Trophoblast cell (in vitro differentiated cells and primary cell): ENCODE measurements at regions not wholly inside any gene's neighbourhood (a gene's known extent, or its start where the extent isn't known, plus 50 kb on each side); places are given as distances from the start of the nearest gene placed in this dataset.

ENCODE experiments used
- DNase-seq, 2 donors: peaks; one replicate each; pipeline ENCODE4 v3.0.0-alpha.2; 2016
- H2AFZ ChIP-seq: 2 replicates; pipeline ENCODE4 v1.6.1; 2013; ENCODE audit warnings: low read length, moderate library complexity, mild to moderate bottlenecking; ENCODE audit not compliant: insufficient read depth, poor library complexity
- H2AK5ac ChIP-seq: 2 replicates; pipeline ENCODE4 v1.6.1; 2013; ENCODE audit warnings: mild to moderate bottlenecking, low read length
- H2BK120ac ChIP-seq: 2 replicates; pipeline ENCODE4 v1.6.1; 2013; ENCODE audit warnings: low read length, mild to moderate bottlenecking, moderate library complexity; ENCODE audit not compliant: insufficient read depth, poor library complexity
- H2BK12ac ChIP-seq: 2 replicates; pipeline ENCODE4 v1.6.1; 2013; ENCODE audit warnings: mild to moderate bottlenecking, low read length, moderate library complexity
- H2BK5ac ChIP-seq: 2 replicates; pipeline ENCODE4 v1.6.1; 2013; ENCODE audit warnings: low read length, low read depth, moderate library complexity, mild to moderate bottlenecking; ENCODE audit not compliant: poor library complexity
- H3K14ac ChIP-seq: 2 replicates; pipeline ENCODE4 v1.6.1; 2013; ENCODE audit warnings: mild to moderate bottlenecking, low read length
- H3K18ac ChIP-seq: 2 replicates; pipeline ENCODE4 v1.6.1; 2013; ENCODE audit warnings: mild to moderate bottlenecking, low read length
- H3K23ac ChIP-seq: 2 replicates; pipeline ENCODE4 v1.6.1; 2013; ENCODE audit warnings: low read length
- H3K27ac ChIP-seq: 2 replicates; pipeline ENCODE4 v1.5.1; 2013; ENCODE audit warnings: low read depth, mild to moderate bottlenecking, inconsistent platforms, low read length, moderate library complexity
- H3K27me3 ChIP-seq: 2 replicates; pipeline ENCODE4 v1.6.1; 2013; ENCODE audit warnings: inconsistent platforms, mild to moderate bottlenecking, low read length, moderate library complexity; ENCODE audit not compliant: insufficient read depth
- H3K36me3 ChIP-seq, 2 experiments: 1 replicate in 1 of 2; 2 replicates in 1 of 2; pipeline ENCODE4 v1.6.1; 2013; ENCODE audit warnings: low read length in 2 of 2, mild to moderate bottlenecking in 2 of 2, moderate library complexity in 1 of 2; ENCODE audit not compliant: insufficient read depth in 2 of 2, control insufficient read depth in 1 of 2
- H3K4ac ChIP-seq: 2 replicates; pipeline ENCODE4 v1.6.1; 2013; ENCODE audit warnings: low read depth, mild to moderate bottlenecking, low read length, moderate library complexity
- H3K4me1 ChIP-seq, 2 experiments: 1 replicate in 1 of 2; 2 replicates in 1 of 2; pipeline ENCODE4 v1.6.1; 2013; ENCODE audit warnings: low read length in 2 of 2, mild to moderate bottlenecking in 2 of 2, moderate library complexity in 1 of 2; ENCODE audit not compliant: insufficient read depth in 2 of 2, control insufficient read depth in 1 of 2
- H3K4me2 ChIP-seq: 2 replicates; pipeline ENCODE4 v1.6.1; 2013; ENCODE audit warnings: inconsistent platforms, mild to moderate bottlenecking, low read length, moderate library complexity
- H3K4me3 ChIP-seq: 2 replicates; pipeline ENCODE4 v1.5.1; 2013; ENCODE audit warnings: mild to moderate bottlenecking, low read depth, low read length, inconsistent platforms
- H3K79me1 ChIP-seq: one replicate; pipeline ENCODE4 v1.6.1; 2013; ENCODE audit warnings: low read length
- H3K79me2 ChIP-seq: 2 replicates; pipeline ENCODE4 v1.6.1; 2013; ENCODE audit warnings: low read length, mild to moderate bottlenecking; ENCODE audit not compliant: control insufficient read depth, insufficient read depth, poor library complexity
- H3K9ac ChIP-seq: 2 replicates; pipeline ENCODE4 v1.6.1; 2013; ENCODE audit warnings: mild to moderate bottlenecking, low read length
- H3K9me3 ChIP-seq: 2 replicates; pipeline ENCODE4 v1.6.1; 2013; ENCODE audit warnings: low read depth, mild to moderate bottlenecking, control low read depth, inconsistent platforms, low read length; ENCODE audit not compliant: insufficient read depth
- H4K12ac ChIP-seq: 2 replicates; pipeline ENCODE4 v1.6.1; 2013; ENCODE audit warnings: low read depth, mild to moderate bottlenecking, low read length, moderate library complexity
- H4K8ac ChIP-seq: 2 replicates; pipeline ENCODE4 v1.6.1; 2013; ENCODE audit warnings: low read depth, mild to moderate bottlenecking, low read length, moderate library complexity
- H4K91ac ChIP-seq: one replicate; pipeline ENCODE4 v1.6.1; 2013; ENCODE audit warnings: low read depth, mild to moderate bottlenecking, low read length, moderate library complexity
- WGBS: extraction: QIAGEN DNeasy Blood & Tissue Kit; methylation state at CpG from one replicate; pipeline ENCODE4 v1.1.7; 2013; ENCODE audit warnings: missing lambda C conversion rate; ENCODE audit not compliant: insufficient read length, insufficient coverage; ENCODE audit errors: extremely low coverage; 5-methylcytosine and 5-hydroxymethylcytosine counted together

DNA sequence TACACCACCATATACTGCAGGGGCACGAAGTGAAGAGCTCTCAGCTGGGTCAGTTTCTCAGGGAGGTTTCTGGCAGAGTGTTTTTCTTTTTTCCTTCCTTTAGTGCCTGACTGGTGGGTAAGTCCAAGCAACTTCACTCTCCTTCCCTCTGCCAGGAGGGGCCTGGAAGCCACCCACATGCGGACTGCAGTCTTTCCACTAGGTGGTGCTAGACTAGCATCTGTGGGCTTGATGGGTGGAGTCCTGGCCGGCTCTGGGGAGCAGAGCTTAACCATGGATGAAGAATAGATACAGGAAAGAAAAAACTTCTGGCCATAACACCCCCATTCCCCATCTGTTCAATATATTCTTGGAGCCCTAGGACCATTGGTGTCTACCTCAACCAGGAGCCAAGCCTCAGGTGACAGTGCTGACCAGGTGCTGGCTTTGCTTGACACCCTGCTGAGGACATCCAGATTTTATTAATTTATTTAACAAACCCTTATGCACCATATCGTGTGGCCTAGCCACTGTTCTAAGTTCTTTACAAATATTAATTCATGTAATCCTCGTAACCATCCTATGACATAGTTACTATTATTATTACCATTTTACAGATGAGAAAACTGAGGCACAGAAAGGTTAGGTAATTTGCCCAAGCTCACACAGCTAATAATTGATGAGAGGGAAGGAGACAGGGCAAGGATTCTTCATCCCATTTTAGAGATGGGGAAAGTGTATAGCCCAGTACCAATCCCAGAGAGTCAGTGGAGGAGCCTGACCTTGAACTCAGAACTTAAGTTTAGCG is 126.7 kb upstream of the CSF3R start:
- no peak overlapping the region for H2BK120ac ChIP-seq
- no peak overlapping the region for H2BK5ac ChIP-seq
- peak; percentile 62 to 81 for DNase-seq
- no peak overlapping the region for H3K27ac ChIP-seq
- no peaks in the 10 kb centered on the region for H3K9me3 ChIP-seq
- H2AK5ac ChIP-seq: no peak overlapping the region
- no peak overlapping the region for H3K4me2 ChIP-seq
- H3K79me2 ChIP-seq: no peaks in the 10 kb centered on the region
- no peaks in the 10 kb centered on the region for H3K4me1 ChIP-seq
- no peaks in the 10 kb centered on the region for H3K27me3 ChIP-seq
- H3K18ac ChIP-seq: no peak overlapping the region
- WGBS: no CpG with 5 or more reads among the region's 6 CpGs
- H3K4me3 ChIP-seq: no peak overlapping the region
- H3K36me3 ChIP-seq: no peaks in the 10 kb centered on the region
- H2AFZ ChIP-seq: no peak overlapping the region
- H4K12ac ChIP-seq: no peak overlapping the region
- no peak overlapping the region for H3K23ac ChIP-seq
- H3K14ac ChIP-seq: no peak overlapping the region
- no peak overlapping the region for H4K8ac ChIP-seq
- H3K4ac ChIP-seq: no peak overlapping the region
- H4K91ac ChIP-seq: no peak overlapping the region
- no peaks in the 10 kb centered on the region for H3K79me1 ChIP-seq
- no peak overlapping the region for H2BK12ac ChIP-seq
- H3K9ac ChIP-seq: no peak overlapping the region

GRCh38 chr1:36608272-36608671 is 125.6 kb upstream of the CSF3R start:
- no peak overlapping the region for H3K4me2 ChIP-seq
- no peak overlapping the region for H2BK120ac ChIP-seq
- no peaks in the 10 kb centered on the region for H3K27me3 ChIP-seq
- H3K4me1 ChIP-seq: no peaks in the 10 kb centered on the region
- H2AFZ ChIP-seq: no peak overlapping the region
- H2AK5ac ChIP-seq: no peak overlapping the region
- no peaks in the 10 kb centered on the region for H3K36me3 ChIP-seq
- H3K23ac ChIP-seq: no peak overlapping the region
- no CpG with 5 or more reads among the region's 1 CpG for WGBS
- H3K14ac ChIP-seq: no peak overlapping the region
- no peak overlapping the region for H3K18ac ChIP-seq
- H3K79me1 ChIP-seq: no peaks in the 10 kb centered on the region
- no peak overlapping the region for H4K91ac ChIP-seq
- no peak overlapping the region for H4K12ac ChIP-seq
- no peak overlapping the region for H3K4me3 ChIP-seq
- H3K79me2 ChIP-seq: no peaks in the 10 kb centered on the region
- DNase-seq: no peak
- H2BK5ac ChIP-seq: no peak overlapping the region
- no peak overlapping the region for H3K27ac ChIP-seq
- no peak overlapping the region for H3K4ac ChIP-seq
- H3K9ac ChIP-seq: no peak overlapping the region
- H2BK12ac ChIP-seq: no peak overlapping the region
- H3K9me3 ChIP-seq: no peaks in the 10 kb centered on the region
- no peak overlapping the region for H4K8ac ChIP-seq

DNA sequence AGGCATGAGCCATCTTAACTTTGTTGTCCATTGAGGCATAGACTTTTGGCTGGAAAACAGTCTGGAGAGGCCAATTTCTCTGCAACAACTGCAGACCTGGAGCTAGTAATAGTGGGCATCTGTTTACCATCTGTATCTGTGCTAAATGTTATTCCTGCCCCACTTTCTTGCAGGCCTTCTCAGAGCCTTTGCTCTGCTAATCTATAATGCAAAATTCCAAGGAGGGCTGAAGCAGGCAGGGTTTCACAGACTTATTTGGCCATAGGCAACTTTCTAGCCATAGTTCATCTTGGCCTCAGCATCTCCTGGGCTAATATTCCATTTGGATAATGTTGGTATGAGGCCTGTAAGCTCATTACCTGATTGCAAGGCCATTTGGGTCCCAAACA is 124.5 kb upstream of the CSF3R start:
- H4K91ac ChIP-seq: no peak overlapping the region
- no peak overlapping the region for H3K4me2 ChIP-seq
- no peak overlapping the region for H3K18ac ChIP-seq
- H2AK5ac ChIP-seq: no peak overlapping the region
- H3K79me1 ChIP-seq: no peaks in the 10 kb centered on the region
- H3K36me3 ChIP-seq: no peaks in the 10 kb centered on the region
- no peak overlapping the region for H3K4ac ChIP-seq
- H3K23ac ChIP-seq: no peak overlapping the region
- no peak overlapping the region for H4K8ac ChIP-seq
- no peaks in the 10 kb centered on the region for H3K79me2 ChIP-seq
- H3K4me1 ChIP-seq: no peaks in the 10 kb centered on the region
- no peak overlapping the region for H3K9ac ChIP-seq
- H3K4me3 ChIP-seq: no peak overlapping the region
- no peak overlapping the region for H2BK12ac ChIP-seq
- H3K27me3 ChIP-seq: no peaks in the 10 kb centered on the region
- no peak overlapping the region for H3K14ac ChIP-seq
- no peak overlapping the region for H2BK120ac ChIP-seq
- H3K27ac ChIP-seq: no peak overlapping the region
- H2BK5ac ChIP-seq: no peak overlapping the region
- no peaks in the 10 kb centered on the region for H3K9me3 ChIP-seq
- no peak overlapping the region for H4K12ac ChIP-seq
- H2AFZ ChIP-seq: no peak overlapping the region
- no peak for DNase-seq

- Histone ChIP-seq H3K36me3 (no peaks in the 10 kb centered on the region), H2BK5ac (no peak overlapping the region), H2BK120ac (no peak overlapping the region), H3K4ac (no peak overlapping the region), H4K12ac (no peak overlapping the region), H2BK12ac (no peak overlapping the region), H2AK5ac (no peak overlapping the region), H3K79me2 (no peaks in the 10 kb centered on the region), H3K23ac (no peak overlapping the region), H3K14ac (no peak overlapping the region), H3K4me1 (no peaks in the 10 kb centered on the region), H3K27me3 (no peaks in the 10 kb centered on the region), H3K9me3 (no peaks in the 10 kb centered on the region), H3K4me2 (no peak overlapping the region), H4K8ac (no peak overlapping the region), H3K4me3 (no peak overlapping the region), H3K79me1 (no peaks in the 10 kb centered on the region), H2AFZ (no peak overlapping the region), H3K9ac (no peak overlapping the region), H3K27ac (no peak overlapping the region), H4K91ac (no peak overlapping the region), H3K18ac (no peak overlapping the region)
- WGBS: no CpG with 5 or more reads among the region's 12 CpGs
- no peak for DNase-seq
Measured at GRCh38 chr1:36606641-36607262, 124.0 kb upstream of the CSF3R start.
